Neural progenitor cell (in vitro differentiated cells): ENCODE measurements at regions not wholly inside any gene's neighbourhood (a gene's known extent, or its start where the extent isn't known, plus 50 kb on each side); places are given as distances from the start of the nearest gene placed in this dataset.

ENCODE experiments used
- EZH2 ChIP-seq: fragments of 200-600 bp; sonication (generic); IDR thresholded peaks from 2 replicates; pipeline ENCODE4 v1.6.1; 2017; ENCODE audit warnings: antibody characterized with exemption, mild to moderate bottlenecking, moderate library complexity
- TF ChIP-seq, protein P1 (sequence below): fragments of 200-600 bp; sonication (generic); IDR thresholded peaks from 2 replicates; pipeline ENCODE4 v1.5.1; 2017; ENCODE audit warnings: antibody characterized with exemption, mild to moderate bottlenecking

DNA sequence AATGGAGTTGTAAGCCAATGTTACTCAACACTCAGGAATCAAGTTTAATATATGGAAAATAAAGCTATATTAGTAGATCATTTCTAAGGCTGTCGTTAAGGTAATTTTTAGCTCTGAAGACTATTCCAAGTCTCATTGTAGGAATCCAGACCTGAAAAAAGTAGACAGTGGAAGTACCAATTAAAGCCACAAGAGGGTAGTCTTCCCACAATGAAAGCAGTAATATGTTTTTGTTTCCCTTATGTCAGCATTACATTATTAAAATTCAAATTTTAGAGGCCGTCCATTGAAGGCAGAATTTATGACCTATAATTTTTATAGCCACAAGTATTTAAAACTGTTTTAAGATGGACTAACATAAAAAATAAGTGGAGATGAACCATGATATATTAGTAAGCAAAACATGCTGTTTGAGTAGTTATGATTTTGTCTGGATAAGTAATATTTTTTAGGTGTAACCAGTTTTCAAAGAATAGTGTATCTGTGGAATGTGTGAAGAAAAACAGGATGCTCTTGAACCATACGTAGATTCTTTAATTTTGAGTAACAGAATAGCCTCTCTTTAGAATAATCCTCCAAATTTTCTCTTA lies 372.6 kb upstream of the TECRL start:
- TF ChIP-seq, protein P1, sequence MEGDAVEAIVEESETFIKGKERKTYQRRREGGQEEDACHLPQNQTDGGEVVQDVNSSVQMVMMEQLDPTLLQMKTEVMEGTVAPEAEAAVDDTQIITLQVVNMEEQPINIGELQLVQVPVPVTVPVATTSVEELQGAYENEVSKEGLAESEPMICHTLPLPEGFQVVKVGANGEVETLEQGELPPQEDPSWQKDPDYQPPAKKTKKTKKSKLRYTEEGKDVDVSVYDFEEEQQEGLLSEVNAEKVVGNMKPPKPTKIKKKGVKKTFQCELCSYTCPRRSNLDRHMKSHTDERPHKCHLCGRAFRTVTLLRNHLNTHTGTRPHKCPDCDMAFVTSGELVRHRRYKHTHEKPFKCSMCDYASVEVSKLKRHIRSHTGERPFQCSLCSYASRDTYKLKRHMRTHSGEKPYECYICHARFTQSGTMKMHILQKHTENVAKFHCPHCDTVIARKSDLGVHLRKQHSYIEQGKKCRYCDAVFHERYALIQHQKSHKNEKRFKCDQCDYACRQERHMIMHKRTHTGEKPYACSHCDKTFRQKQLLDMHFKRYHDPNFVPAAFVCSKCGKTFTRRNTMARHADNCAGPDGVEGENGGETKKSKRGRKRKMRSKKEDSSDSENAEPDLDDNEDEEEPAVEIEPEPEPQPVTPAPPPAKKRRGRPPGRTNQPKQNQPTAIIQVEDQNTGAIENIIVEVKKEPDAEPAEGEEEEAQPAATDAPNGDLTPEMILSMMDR = peak; percentile 80
- no peak for TF ChIP-seq EZH2
